ENCODE measurements at regions not wholly inside any gene's neighbourhood (a gene's known extent, or its start where the extent isn't known, plus 50 kb on each side); places are given as distances from the start of the nearest gene placed in this dataset.

DNA sequence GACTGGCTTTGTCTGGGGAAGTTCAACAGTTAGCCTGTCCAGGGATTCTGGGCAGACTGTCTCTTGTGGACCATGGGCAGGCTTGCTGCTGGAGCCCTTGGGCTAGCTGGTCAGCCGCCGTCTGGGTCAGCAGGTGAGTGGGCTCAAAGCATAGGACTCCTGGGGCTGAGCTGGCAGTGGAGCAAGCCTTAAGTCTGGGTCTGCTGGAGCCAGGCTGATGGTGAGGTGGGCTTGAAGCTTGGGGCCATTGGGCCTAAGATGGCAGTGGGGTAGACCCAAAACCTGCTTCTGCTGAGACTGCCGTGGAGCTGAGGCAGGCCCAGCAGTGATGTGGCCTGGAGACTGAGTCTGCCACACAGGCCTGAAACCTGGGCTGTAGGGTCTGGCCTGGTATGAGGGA, 645.1 kb downstream of the RAPGEF2 start (continued):
- no peak for TF ChIP-seq JUND (IDR thresholded peaks at IDR 0.05; ENCODE audit: low read length)
- no peak for TF ChIP-seq CHD2 (IDR thresholded peaks at IDR 0.05; ENCODE audit: low read length)

Measured in H1 (cell line).